KG1 (cell line): ENCODE measurements at regions not wholly inside any gene's neighbourhood (a gene's known extent, or its start where the extent isn't known, plus 50 kb on each side); places are given as distances from the start of the nearest gene placed in this dataset.

ENCODE experiments used
- DNase-seq: peaks from one replicate; lab custom pipeline; 2025; lab: John Stamatoyannopoulos, UW

DNA sequence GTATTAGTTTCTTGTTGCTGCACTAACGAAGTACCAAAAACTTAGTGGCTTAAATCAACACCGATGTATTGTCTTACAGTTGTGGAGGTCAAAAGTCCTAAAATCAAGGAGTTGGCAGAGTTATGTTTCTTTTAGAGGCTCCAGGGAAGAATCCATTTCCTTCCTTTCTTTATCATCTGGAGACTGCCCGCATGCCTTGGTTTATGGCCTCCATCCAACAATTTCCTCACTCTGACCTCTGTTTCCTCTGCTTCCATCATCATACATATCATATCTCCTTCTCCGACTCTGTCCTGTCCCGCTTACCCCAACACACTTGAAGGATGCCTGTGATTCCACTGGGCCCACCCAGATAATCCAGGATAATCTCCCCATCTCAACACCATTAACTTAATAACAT is 627.8 kb downstream of the KCNJ2 start:
- no peak for DNase-seq

DNA sequence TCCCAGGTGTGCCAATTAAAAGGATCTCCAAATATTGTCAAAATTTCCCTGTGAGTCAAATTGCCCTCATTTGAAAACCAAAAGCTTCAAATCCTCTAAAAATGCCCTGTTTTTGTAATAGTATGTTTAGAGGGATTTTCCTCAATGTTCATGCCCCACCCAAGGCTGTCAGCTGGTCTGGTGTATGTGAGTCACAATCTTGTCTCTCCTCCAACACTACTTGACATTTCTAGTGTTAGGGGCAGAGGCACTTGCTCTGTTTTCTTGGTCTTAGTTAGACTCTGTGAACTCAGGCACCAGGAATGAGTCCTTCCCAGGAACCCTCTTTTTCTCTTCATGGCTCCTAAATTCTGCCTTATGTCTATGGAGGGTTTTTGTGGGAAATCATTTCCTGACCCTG is 634.8 kb downstream of the KCNJ2 start:
- no peak for DNase-seq

DNA sequence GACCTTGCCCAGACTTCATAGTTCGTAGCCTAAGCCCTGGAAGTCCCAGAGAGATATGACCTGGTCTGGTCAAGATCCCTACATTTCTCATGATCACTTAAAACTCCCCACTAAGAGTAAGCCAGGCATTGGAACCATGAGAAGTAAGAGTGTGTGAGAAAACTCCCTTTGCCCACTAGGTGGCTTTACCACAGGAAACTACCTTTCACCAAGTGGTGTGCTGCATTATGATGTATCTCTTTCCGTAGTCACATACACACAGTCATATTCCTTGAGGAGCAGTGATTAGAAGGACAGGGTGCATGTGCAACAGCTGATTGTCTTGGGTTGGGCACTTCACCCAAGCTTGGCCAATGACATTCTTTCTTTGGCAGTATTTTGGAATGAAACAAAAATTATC is 639.3 kb downstream of the KCNJ2 start:
- DNase-seq, result no peak

DNA sequence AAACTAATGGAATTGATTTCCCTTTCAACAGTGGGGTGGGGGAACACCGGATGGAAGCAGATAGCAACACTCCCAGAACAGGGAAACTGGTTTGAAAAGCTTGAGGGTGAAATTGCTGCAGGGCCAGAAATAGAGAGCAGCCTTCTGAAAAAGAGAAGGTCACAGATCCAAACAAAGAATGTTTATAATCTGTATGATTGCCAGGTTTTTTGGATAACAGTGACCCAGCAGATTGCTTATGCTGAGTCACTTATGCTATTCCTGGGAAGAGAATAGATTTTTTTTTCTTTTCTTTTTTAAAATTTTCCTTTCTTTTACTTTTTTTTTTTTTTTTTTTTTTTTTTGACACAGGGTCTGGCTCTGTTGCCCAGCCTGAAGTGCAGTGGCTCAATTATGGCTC is 641.3 kb downstream of the KCNJ2 start:
- no peak for DNase-seq

DNA sequence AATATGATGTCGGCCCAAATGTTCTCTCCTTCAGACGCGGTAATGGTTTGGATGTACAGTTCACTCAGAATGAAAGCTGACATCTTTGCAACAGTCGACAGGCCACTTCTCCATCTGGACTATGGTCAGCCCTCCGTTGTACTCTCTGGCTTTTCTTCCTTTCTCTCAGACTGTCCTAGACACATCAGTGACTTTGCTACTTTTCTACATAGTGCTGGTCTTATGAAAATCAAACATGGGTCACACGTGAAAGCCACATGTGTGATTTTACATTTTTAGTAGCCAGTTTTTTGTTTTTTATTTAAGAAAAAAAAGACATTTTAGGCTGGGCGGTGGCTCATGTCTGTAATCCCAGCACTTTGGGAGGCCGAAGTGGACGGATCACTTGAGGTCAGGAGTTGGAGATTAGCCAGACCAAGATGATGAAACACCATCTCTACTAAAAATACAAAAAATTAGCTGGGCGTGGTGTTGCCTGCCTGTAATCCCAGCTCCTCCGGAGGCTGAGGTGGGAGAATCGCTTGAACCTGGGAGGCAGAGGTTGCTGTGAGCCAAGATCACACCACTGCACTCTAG is 644.1 kb downstream of the KCNJ2 start:
- DNase-seq, result no peak

DNA sequence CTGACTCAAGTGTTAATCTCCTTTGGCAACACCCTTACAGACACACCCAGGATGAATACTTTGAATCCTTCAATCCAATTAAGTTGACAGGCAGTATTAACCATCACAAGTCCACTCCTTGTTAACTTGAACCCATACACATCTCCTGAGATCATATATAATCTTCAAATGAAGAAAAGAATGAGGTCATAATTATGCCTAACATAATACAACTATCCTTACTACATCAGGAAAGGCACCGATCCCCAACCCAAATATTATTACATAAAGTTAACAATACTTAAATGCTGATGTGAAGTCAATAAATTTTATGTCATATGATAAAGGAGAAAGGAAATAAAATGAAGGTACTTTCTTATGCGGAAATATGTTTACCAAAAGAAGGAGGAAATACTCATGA is 649.9 kb downstream of the KCNJ2 start:
- no peak for DNase-seq

DNA sequence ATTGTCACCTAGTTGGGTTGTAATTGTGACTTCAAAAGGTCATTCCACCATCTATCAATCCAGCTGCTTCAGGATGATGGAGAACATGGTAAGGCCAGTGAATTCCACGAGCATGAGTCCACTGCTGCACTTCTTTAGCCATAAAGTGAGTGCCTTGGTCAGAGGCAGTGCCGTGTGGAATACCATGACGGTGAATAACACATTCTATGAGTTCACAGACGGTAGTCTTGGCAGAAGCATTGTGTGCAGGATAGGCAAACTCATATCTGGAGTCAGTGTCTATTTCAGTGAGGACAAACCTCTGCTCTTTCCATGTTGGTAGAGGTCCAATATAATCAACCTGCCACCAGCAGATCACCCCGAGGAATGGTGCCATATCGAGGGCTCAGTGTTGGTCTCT is 650.9 kb downstream of the KCNJ2 start:
- no peak for DNase-seq

DNA sequence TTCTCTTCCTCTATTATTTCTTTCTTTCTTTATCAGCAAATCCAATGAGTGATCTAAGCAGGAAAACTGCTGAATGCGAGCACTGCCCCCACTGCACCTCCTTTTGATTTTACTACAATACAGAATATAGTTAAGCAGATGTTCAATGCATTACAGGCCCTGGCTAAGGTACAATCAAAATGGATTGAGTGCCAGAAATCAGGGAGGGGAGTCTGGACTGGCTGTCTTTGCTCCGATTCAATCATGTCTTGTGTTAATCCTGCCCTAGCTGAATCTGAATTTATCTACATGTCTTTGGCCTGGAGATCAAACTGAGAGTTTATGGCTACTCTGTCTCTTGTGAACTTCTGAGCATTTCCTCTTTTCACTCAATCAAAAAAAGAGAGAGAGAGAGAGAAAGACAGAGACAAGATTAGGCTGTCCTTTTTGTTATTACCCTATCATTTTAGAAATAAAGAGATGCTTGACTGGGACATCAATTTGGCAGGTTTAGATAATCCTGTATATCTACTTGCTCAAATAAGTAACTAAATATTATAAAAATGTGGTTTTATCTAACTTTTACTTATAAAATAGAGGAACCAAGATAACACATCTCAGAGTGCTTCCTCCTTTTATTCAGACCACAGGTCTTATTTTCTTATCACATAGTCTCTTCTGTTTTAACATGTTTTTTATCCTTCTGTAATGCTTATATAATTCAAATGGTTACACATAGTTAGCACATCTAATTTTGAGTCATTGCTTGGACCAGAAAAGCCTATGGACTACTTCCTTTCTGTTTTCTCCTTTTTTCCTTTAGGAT is 656.2 kb downstream of the KCNJ2 start:
- DNase-seq, result no peak

DNA sequence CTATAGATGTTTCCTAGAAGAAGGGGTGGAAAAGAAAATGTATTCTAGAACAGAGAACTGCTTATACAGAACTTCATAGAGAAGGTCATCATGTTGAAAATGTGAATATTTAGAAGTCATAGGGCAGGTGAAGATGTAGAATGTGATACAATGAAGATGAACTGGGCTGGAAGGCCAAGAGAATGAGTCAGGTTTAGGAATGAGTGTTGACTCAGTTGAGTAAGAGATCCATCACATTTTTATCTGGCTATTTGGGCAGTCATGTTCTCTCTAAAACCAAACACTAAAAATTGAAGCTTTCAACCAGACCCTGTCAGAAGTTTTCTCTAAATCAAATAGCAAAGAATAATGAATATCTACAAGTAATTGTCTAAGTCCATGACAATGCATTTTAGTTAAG is 660.5 kb downstream of the KCNJ2 start:
- no peak for DNase-seq

DNA sequence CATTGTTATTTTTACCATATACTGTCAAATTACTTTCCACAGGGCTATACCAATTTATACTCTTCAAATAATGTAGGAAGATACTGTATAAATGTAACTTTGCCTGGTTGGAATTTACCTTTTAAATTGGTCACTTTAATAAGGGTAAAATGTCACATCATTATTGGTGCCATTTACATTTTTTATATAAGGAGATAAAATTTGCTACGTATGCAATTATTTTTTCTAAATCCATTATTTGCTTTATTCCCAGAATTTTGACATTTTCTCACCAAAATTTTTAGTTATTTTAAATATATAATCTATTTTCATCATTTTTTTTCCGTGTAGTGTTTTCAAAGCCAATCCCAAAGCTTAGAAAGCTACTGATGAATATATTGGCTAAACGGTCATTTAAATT is 664.7 kb downstream of the KCNJ2 start:
- no peak for DNase-seq

DNA sequence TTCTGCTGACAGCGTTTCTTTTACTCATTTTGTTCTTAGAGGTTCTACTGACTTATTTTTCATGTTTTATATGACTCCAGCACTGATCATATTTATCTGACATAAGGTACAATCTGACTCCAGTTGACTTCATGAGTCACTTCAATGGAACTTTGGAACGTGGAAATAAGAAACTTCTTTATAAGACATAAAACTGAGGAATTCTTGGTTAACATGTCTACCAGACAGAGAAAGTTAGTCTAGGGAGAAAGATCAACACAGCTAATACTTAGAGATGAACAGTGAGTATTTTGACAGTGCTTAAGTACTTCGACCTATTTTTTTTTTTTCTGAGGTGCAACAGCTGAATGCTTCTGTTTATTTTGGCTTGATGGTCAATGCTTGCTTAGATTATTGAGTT is 679.5 kb downstream of the KCNJ2 start:
- no peak for DNase-seq

DNA sequence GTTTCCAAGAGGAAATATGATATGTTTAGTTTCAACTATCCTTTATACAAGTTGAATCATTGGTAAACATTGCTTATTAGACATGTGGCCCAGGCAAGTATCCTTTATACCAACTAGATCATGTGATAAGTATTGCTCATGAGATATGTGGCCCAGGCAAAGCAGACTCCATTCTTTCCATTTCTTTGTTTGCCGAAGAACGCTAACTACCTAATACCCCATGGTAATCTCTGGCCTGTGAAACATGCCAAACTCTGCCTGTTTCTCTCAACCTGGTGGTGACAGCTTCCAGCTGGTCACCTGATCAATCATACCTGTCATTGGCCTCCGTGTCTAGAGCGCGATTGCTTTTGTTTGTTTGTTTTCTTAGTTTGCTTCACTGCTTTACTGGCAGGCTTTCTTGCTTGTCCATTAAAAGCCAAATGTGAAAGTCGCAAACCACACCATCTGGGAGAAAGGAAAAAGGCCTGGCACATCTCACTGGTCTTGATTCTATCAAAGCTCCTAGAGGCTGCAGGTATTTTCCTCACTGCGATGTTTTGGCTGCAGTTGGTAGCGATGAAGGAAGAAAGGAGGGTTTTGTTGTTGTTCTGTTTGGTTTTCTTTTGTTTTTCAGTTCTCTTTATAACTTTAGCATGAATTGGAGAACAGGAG is 686.2 kb downstream of the KCNJ2 start:
- no peak for DNase-seq

DNA sequence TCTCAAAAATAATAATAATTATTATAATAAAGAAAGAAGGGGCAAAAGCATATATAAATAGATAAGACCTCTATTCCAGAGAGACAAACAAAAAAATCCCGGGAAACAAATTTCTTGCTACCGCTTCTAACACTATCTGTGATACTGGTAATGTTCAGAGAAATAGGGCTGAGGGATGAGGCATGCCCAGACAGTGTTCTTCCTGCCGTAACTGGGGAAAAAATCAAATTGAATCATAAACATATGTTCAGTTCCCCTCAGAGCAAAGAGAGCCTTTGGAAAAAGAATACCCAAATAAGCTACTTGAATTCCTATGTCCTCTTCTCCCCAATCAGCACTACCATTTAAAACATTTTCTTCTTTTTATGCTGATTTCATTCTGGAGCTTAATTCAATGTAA is 688.0 kb downstream of the KCNJ2 start:
- no peak for DNase-seq

DNA sequence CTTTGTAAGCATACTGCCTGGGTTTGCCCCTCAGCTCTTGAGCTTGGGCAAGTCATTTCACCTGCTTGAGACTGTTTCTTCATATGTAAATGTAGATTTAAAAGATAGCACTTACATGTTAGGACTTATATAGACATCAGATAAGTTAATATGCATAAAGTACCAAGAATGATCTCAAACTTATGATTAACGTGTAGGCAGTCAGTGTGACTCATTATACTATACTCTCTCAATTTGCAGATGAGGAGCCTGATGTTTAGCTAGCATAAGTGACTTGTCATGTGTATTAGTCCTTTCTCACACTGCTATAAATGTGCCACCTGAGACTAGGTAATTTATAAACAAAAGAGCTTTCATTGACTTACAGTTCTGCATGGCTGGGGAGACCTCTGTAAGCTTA is 690.5 kb downstream of the KCNJ2 start:
- no peak for DNase-seq

DNA sequence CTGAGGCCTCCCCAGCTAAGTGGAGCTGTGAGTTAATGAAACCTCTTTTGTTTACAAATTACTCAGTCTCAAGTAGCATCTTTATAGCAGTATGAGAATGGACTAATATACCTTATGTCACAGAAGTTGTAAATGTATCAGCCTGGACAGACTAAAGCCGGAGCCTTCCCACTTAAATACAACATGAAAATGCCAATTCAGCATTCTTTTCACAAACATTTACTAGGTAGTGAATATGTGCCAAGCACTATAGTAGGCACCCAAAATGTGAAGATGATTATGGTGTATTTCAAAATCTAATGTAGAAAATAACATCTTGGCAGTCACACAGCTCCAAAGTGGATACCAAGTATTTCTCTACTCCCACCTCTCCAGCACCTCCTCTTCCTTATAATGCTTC is 693.0 kb downstream of the KCNJ2 start:
- DNase-seq, result no peak

DNA sequence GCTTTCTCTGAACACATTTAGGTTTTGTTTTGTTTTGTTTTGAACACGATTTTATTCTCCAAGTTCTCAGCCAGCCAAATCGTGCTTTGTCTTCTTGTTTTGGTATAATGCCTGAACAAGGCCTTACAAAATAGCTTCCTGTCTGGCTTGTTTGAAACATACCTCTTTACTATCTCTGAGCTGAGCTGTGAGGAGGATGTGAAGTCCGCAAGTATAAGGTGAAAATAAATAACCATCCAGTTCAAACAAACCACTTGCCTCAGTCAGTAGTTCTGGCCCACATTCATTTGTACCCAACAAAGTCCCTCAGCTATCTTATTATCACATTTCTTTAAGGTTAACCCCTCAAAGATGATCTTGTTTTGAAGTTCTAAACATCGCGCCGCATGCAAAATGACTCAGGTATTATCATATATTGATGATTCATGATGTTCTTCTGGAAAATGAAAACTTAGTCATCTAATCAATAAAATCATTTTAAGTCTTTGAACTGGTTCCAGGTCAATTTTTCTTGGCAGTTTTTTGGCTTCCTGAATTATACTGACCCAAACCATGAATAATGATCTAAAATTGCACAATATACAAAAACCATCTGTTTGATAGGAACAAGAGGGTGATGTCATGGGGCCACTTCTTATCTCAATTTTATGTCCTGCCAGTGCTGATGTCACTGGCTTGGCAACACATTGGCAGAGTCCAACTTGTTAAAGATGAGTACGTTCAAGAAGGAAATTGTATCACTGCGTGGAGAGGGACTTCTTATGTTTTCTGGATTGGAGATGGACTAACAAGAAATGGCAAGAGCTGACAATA is 694.3 kb downstream of the KCNJ2 start:
- no peak for DNase-seq

DNA sequence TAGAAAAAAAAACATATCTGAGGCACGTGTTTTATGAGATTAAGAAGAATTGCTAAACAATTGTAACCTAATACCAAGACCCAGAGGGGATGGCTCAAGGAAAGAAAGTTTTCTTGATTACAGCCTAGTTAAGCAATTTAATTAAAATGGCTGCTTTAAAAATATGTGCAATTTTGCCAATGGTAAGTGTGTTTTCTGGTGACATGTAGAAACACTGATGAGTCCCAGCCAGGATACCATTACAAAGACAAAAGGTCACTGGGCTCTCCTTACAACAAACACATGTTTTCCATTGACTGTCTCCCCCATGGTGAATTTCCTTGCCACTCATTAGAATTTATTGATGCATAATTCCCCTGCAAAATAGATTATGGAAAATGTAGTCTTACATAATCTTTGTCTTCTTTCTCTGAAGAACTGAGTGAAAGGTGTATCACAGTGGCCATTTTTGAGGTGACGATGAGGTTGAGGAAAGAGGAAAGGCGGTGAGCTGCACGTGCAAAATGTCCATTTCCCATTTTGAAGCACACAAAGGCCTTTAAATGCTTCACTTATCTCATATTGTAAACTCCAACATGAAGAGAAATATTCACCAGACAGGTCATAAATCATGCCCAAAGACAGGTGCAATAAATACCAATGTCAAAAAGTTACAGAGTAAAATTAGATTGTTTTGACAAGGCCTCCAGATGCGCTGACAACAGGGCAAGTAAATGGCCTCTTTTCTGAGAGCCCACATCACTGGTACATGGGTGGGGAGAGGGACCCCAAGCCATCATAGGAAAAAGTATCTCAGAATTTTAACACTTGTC is 696.9 kb downstream of the KCNJ2 start:
- no peak for DNase-seq

DNA sequence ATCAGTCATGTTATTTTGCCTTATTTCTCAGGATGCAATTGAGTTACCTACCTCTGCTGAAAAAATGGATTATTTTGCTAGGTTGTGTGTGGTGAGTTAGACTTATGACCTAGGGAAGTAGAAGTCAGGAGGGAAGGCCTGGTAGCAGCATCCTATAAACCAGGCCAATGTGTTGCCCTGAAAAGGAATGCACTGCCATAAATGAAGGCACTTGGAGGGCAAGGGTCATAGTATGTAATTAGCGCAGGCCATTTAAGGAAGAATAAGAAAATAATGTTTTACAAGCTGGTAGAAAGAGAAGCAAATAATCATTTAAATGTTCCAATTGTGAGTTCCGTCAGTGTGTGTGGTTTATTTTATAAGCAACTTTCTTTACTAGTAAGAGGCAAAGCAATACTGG is 698.8 kb downstream of the KCNJ2 start:
- DNase-seq, result no peak

DNA sequence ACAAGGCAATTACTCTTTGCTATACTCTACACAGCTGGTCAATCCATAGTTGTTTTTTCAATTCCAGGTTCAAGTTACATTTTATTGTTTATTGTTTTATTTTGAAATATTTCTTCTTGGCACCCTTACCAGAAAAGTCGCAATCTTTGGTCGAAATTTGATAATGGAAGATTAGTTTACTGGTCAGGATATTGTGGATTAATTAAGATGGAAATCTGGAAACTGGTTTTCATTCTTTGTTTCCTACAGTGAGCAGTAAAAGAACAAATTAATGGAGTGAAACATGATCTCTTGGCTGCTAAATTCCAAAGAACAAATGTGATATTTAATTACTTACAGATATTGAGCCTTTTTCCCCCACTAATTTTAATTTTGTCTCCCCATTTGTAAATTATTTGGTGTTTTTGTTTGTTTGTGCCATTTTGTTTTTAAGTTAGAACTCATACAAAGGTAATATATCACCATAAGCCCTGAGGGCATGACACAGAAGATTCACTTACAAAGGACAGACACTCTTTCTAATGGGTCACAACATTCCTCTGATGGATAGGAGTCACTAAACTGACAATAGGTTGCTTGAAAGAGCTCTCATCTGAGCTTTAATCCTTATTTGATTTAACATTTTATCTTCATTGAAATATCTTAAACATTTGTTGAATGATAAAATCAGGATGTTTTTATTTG is 700.2 kb downstream of the KCNJ2 start:
- no peak for DNase-seq

DNA sequence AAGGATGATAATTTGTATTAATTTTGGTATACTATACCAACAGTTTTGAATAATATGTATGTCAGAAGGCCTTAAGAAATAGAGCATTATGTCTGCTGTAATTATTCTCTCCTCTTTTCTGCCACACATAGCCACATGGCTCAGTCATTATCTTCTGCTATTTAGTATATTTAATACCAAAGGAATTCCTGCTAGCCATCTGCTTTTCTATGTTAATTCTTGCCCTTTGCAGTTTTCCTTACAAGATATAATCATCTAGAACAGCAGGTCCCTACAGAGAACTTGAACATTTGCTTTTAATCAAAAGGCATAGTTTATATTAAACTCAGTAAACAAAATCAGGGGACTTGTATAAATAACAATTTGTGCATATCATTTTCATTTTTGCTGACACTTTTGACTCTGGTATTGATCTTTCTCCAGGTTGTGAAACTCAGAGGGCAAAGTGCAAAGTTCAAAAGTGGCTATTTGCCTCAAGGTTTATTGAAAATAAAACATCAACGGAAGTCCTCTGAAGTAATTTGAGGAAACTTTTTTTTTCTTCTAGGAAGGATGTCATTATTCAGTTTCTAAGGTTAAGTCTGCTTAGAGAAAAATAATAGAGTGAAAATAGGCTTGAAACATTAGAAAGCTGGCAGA is 702.0 kb downstream of the KCNJ2 start:
- DNase-seq, result no peak

DNA sequence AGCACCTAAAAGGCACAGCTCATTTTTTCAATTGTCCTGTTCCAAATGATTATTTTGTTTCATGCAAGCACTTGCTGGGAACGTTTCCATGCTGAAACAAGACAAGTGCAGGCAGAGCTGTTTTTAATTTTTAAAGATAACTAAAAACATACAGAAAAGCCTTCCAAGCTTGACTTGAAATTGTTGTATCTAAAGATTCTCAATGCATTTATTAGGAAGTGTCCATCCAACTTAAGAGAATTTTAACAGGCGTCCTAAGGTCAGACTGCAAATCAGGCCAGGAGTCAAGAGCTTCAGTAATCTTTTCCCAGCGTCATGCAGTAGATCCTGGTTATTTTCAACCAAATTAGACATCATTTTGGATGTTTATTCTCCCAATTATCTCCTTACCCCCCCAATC is 702.8 kb downstream of the KCNJ2 start:
- no peak for DNase-seq
